Large intestine (tissue), 3 donors: ENCODE measurements at regions not wholly inside any gene's neighbourhood (a gene's known extent, or its start where the extent isn't known, plus 50 kb on each side); places are given as distances from the start of the nearest gene placed in this dataset.
"Not testable (repeated sequence)": the region's sequence is repeated elsewhere in the genome, so short reads cannot be mapped to it uniquely, and the experiment has no call there.

ENCODE experiments used
- DNase-seq, 2 donors: peaks; one replicate each; pipeline versions ENCODE4 v3.0.0 to v3.0.0-alpha.2; 2013
- H3K27ac ChIP-seq: one replicate; pipeline ENCODE4 v1.5.1; 2013; ENCODE audit warnings: low read length
- H3K27me3 ChIP-seq: 2 replicates; pipeline ENCODE4 v1.6.1; 2013; ENCODE audit warnings: low read length; ENCODE audit not compliant: control insufficient read depth, insufficient read depth
- H3K36me3 ChIP-seq: 2 replicates; pipeline ENCODE4 v1.6.1; 2013; ENCODE audit warnings: low read length; ENCODE audit not compliant: control insufficient read depth, insufficient read depth
- H3K4me1 ChIP-seq: one replicate; pipeline ENCODE4 v1.6.1; 2013; ENCODE audit warnings: low read length; ENCODE audit not compliant: control insufficient read depth, insufficient read depth
- H3K4me3 ChIP-seq: one replicate; pipeline ENCODE4 v1.5.1; 2013; ENCODE audit warnings: low read length
- H3K9me3 ChIP-seq: one replicate; pipeline ENCODE4 v1.6.1; 2013; ENCODE audit warnings: mild to moderate bottlenecking, low read depth, low read length, moderate library complexity; ENCODE audit not compliant: control insufficient read depth
- WGBS: methylation state at CpG from one replicate; pipeline ENCODE4 v1.1.5; 2013; ENCODE audit warnings: low lambda C conversion rate; ENCODE audit not compliant: insufficient coverage; 5-methylcytosine and 5-hydroxymethylcytosine counted together

GRCh38 chr4:97279391-97279790 is 863.9 kb downstream of the STPG2 start:
- Histone ChIP-seq H3K27ac (no peak overlapping the region), H3K4me3 (no peak overlapping the region), H3K27me3 (no peaks in the 10 kb centered on the region), H3K9me3 (no peaks in the 10 kb centered on the region), H3K4me1 (no peaks in the 10 kb centered on the region), H3K36me3 (no peaks in the 10 kb centered on the region)
- no peak for DNase-seq
- WGBS = no CpG with 5 or more reads among the region's 3 CpGs

GRCh38 chr4:97300561-97300960 is 842.7 kb downstream of the STPG2 start:
- no peak for DNase-seq
- Histone ChIP-seq H3K27me3 (no peaks in the 10 kb centered on the region), H3K4me3 (no peak overlapping the region), H3K27ac (no peak overlapping the region), H3K9me3 (peaks cover 2% of the 10 kb centered on the region), H3K4me1 (no peaks in the 10 kb centered on the region), H3K36me3 (no peaks in the 10 kb centered on the region)
- 83% methylated on average over 1 of the region's 2 CpGs for WGBS

GRCh38 chr4:97305351-97305750 is 837.9 kb downstream of the STPG2 start:
- Histone ChIP-seq H3K4me3 (no peak overlapping the region), H3K36me3 (no peaks in the 10 kb centered on the region), H3K4me1 (no peaks in the 10 kb centered on the region), H3K27me3 (no peaks in the 10 kb centered on the region), H3K27ac (no peak overlapping the region), H3K9me3 (peaks cover 2% of the 10 kb centered on the region)
- no peak for DNase-seq
- WGBS = 83% methylated on average over 2 of the region's 2 CpGs

- H3K27me3 ChIP-seq = no peaks in the 10 kb centered on the region
- no peak overlapping the region for H3K27ac ChIP-seq
- DNase-seq = no peak
- H3K9me3 ChIP-seq = no peaks in the 10 kb centered on the region
- no peak overlapping the region for H3K4me3 ChIP-seq
- no peaks in the 10 kb centered on the region for H3K36me3 ChIP-seq
- no peaks in the 10 kb centered on the region for H3K4me1 ChIP-seq
Measured at GRCh38 chr4:97309121-97309520, 834.2 kb downstream of the STPG2 start.

GRCh38 chr4:97317201-97317600 is 826.1 kb downstream of the STPG2 start:
- no peaks in the 10 kb centered on the region for H3K9me3 ChIP-seq
- 22% methylated on average over 1 of the region's 2 CpGs for WGBS
- no peak for DNase-seq
- H3K4me1 ChIP-seq = peaks cover 3% of the 10 kb centered on the region
- H3K36me3 ChIP-seq = no peaks in the 10 kb centered on the region
- H3K4me3 ChIP-seq = no peak overlapping the region
- H3K27me3 ChIP-seq = no peaks in the 10 kb centered on the region
- no peak overlapping the region for H3K27ac ChIP-seq

- no peak overlapping the region for H3K4me3 ChIP-seq
- peak overlapping the region; percentile 31 for H3K27ac ChIP-seq
- no peaks in the 10 kb centered on the region for H3K9me3 ChIP-seq
- WGBS = no CpG with 5 or more reads among the region's 2 CpGs
- no peaks in the 10 kb centered on the region for H3K27me3 ChIP-seq
- peaks cover 3% of the 10 kb centered on the region for H3K4me1 ChIP-seq
- peak; percentile 4 to 38 for DNase-seq
- no peaks in the 10 kb centered on the region for H3K36me3 ChIP-seq
Measured at GRCh38 chr4:97317671-97318070, 825.6 kb downstream of the STPG2 start.

- not testable (repeated sequence) for DNase-seq, H3K4me1 ChIP-seq, H3K27me3 ChIP-seq, H3K27ac ChIP-seq, H3K36me3 ChIP-seq, H3K9me3 ChIP-seq, H3K4me3 ChIP-seq
- WGBS = 40% methylated on average over 1 of the region's 1 CpG
Measured at GRCh38 chr4:97325751-97326150, 817.5 kb downstream of the STPG2 start.

GRCh38 chr4:97330917-97331316 is 812.4 kb downstream of the STPG2 start:
- H3K4me3 ChIP-seq = no peak overlapping the region
- no peak overlapping the region for H3K27ac ChIP-seq
- no CpG with 5 or more reads among the region's 1 CpG for WGBS
- no peak for DNase-seq
- H3K4me1 ChIP-seq = no peaks in the 10 kb centered on the region
- H3K27me3 ChIP-seq = no peaks in the 10 kb centered on the region
- no peaks in the 10 kb centered on the region for H3K9me3 ChIP-seq
- H3K36me3 ChIP-seq = no peaks in the 10 kb centered on the region

GRCh38 chr4:97334348-97334747 is 808.9 kb downstream of the STPG2 start:
- H3K9me3 ChIP-seq = peaks cover 5% of the 10 kb centered on the region
- no peaks in the 10 kb centered on the region for H3K27me3 ChIP-seq
- no peak overlapping the region for H3K27ac ChIP-seq
- no peak for DNase-seq
- H3K4me3 ChIP-seq = no peak overlapping the region
- H3K36me3 ChIP-seq = no peaks in the 10 kb centered on the region
- H3K4me1 ChIP-seq = no peaks in the 10 kb centered on the region
- WGBS = 60% methylated on average over 1 of the region's 2 CpGs

- no peak overlapping the region for H3K27ac ChIP-seq
- no peak for DNase-seq
- peaks cover 6% of the 10 kb centered on the region for H3K9me3 ChIP-seq
- no CpG with 5 or more reads among the region's 1 CpG for WGBS
- H3K4me1 ChIP-seq = no peaks in the 10 kb centered on the region
- no peaks in the 10 kb centered on the region for H3K27me3 ChIP-seq
- H3K4me3 ChIP-seq = no peak overlapping the region
- H3K36me3 ChIP-seq = no peaks in the 10 kb centered on the region
Measured at GRCh38 chr4:97349468-97350186, 793.6 kb downstream of the STPG2 start.

GRCh38 chr4:97353876-97354275 is 789.4 kb downstream of the STPG2 start:
- WGBS = no CpG with 5 or more reads among the region's 1 CpG

More at GRCh38 chr4:97353876-97354275, 789.4 kb downstream of the STPG2 start:
- Histone ChIP-seq H3K9me3 (no peaks in the 10 kb centered on the region), H3K27me3 (no peaks in the 10 kb centered on the region), H3K4me1 (no peaks in the 10 kb centered on the region), H3K4me3 (no peak overlapping the region), H3K27ac (no peak overlapping the region), H3K36me3 (no peaks in the 10 kb centered on the region)
- no peak for DNase-seq
